ENCODE measurements at regions not wholly inside any gene's neighbourhood (a gene's known extent, or its start where the extent isn't known, plus 50 kb on each side); places are given as distances from the start of the nearest gene placed in this dataset.
A peak's percentile ranks its signal among the peaks of the same experiment; 100 is the strongest.
"Not testable (repeated sequence)": the region's sequence is repeated elsewhere in the genome, so short reads cannot be mapped to it uniquely, and the experiment has no call there.

- DNase-seq (ENCODE audit: low read depth) = no peak
Observed at GRCh38 chr10:42883993-42884983, 101.7 kb downstream of the BMS1 start.

- DNase-seq (ENCODE audit: low read depth) = no peak
Observed at GRCh38 chr10:42885491-42886270, 103.1 kb downstream of the BMS1 start.

GRCh38 chr10:42887734-42888503 is 105.3 kb downstream of the BMS1 start:
- no peak for DNase-seq (ENCODE audit: low read depth)

- DNase-seq (ENCODE audit: low read depth) = no peak
Observed at GRCh38 chr10:42888504-42889095, 106.0 kb downstream of the BMS1 start.

GRCh38 chr10:42896735-42897134 is 114.1 kb downstream of the BMS1 start:
- no peak for DNase-seq (ENCODE audit: low read depth)

GRCh38 chr10:42898037-42898960 is 115.7 kb downstream of the BMS1 start:
- no peak for DNase-seq (ENCODE audit: low read depth)

- DNase-seq (ENCODE audit: low read depth) = no peak
Observed at GRCh38 chr10:42899036-42899435, 116.4 kb downstream of the BMS1 start.

- DNase-seq (ENCODE audit: low read depth) = not testable (repeated sequence)
Observed at GRCh38 chr10:42900346-42900745, 117.8 kb downstream of the BMS1 start.

GRCh38 chr10:42911359-42911758 is 128.8 kb downstream of the BMS1 start:
- DNase-seq (ENCODE audit: low read depth) = no peak

GRCh38 chr10:42916974-42917373 is 134.4 kb downstream of the BMS1 start:
- DNase-seq (ENCODE audit: low read depth) = no peak

- DNase-seq (ENCODE audit: low read depth) = no peak
Observed at GRCh38 chr10:42917821-42918220, 135.2 kb downstream of the BMS1 start.

- DNase-seq (ENCODE audit: low read depth) = no peak
Observed at GRCh38 chr10:42921951-42922350, 139.4 kb downstream of the BMS1 start.

- no peak for DNase-seq (ENCODE audit: low read depth)
Observed at GRCh38 chr10:42924484-42924883, 141.9 kb downstream of the BMS1 start.

GRCh38 chr10:42926843-42927242 is 144.2 kb downstream of the BMS1 start:
- peak; percentile 4 for DNase-seq (ENCODE audit: low read depth)

- no peak for DNase-seq (ENCODE audit: low read depth)
Observed at GRCh38 chr10:42928064-42928463, 145.5 kb downstream of the BMS1 start.

GRCh38 chr10:42929236-42929635 is 146.6 kb downstream of the BMS1 start:
- no peak for DNase-seq (ENCODE audit: low read depth)

- no peak for DNase-seq (ENCODE audit: low read depth)
Observed at GRCh38 chr10:42929993-42930392, 146.9 kb upstream of the RET start.

GRCh38 chr10:42930516-42931192 is 146.2 kb upstream of the RET start:
- no peak for DNase-seq (ENCODE audit: low read depth)

- DNase-seq (ENCODE audit: low read depth) = no peak
Observed at GRCh38 chr10:42932116-42932515, 144.8 kb upstream of the RET start.

Measured in HS-27A (cell line).